OCI-LY1 (cell line): ENCODE measurements at regions not wholly inside any gene's neighbourhood (a gene's known extent, or its start where the extent isn't known, plus 50 kb on each side); places are given as distances from the start of the nearest gene placed in this dataset.

Experiments
- CTCF ChIP-seq: fragments of 200-600 bp; sonication (generic), shearing (Covaris generic); IDR thresholded peaks from 2 replicates; pipeline ENCODE4 v1.5.1; 2017; ENCODE audit warnings: mild to moderate bottlenecking, antibody characterized with exemption, low read length, moderate library complexity, mixed read lengths
- EZH2 ChIP-seq: fragments of 200-600 bp; sonication (generic), shearing (Covaris generic); IDR thresholded peaks from 2 replicates; pipeline ENCODE4 v1.8.0; 2017; ENCODE audit warnings: borderline replicate concordance, mixed run types, mild to moderate bottlenecking, antibody characterized with exemption, low read length, moderate library complexity, mixed read lengths

- TF ChIP-seq CTCF, result no peak
- no peak for TF ChIP-seq EZH2
These were observed 97.1 kb upstream of the TMC3 start for GRCh38 chr15:81471151-81471550.
